ENCODE measurements at regions not wholly inside any gene's neighbourhood (a gene's known extent, or its start where the extent isn't known, plus 50 kb on each side); places are given as distances from the start of the nearest gene placed in this dataset.

GRCh38 chr2:33946193-33946592 is 347.1 kb upstream of the FAM98A start:
- H3K27ac ChIP-seq: no peak overlapping the region
- TF ChIP-seq CTCF (IDR thresholded peaks at IDR 0.05; ENCODE audit: low read depth, low read length, missing control alignments): no peak
- no peaks in the 10 kb centered on the region for H3K27me3 ChIP-seq (replicated peaks)
- no peak for DNase-seq
- no peaks in the 10 kb centered on the region for H3K36me3 ChIP-seq (replicated peaks)
- in situ Hi-C loops (cut with HindIII; ENCODE audit: low pct_ligation_motif_present, low sequenced_read_pairs): no loop called here
- H3K4me3 ChIP-seq (ENCODE audit: low read depth, low read length): no peak overlapping the region

GRCh38 chr2:33933203-33933602 is 334.1 kb upstream of the FAM98A start:
- Histone ChIP-seq H3K4me3 (ENCODE audit: low read depth, low read length) (no peak overlapping the region), H3K27ac (no peak overlapping the region), H3K36me3 (replicated peaks) (no peaks in the 10 kb centered on the region), H3K27me3 (replicated peaks) (no peaks in the 10 kb centered on the region)
- no peak for DNase-seq
- in situ Hi-C loops (cut with HindIII; ENCODE audit: low pct_ligation_motif_present, low sequenced_read_pairs): no loop called here
- no peak for TF ChIP-seq CTCF (IDR thresholded peaks at IDR 0.05; ENCODE audit: low read depth, low read length, missing control alignments)

- H3K36me3 ChIP-seq (replicated peaks): no peaks in the 10 kb centered on the region
- DNase-seq: no peak
- H3K4me3 ChIP-seq (ENCODE audit: low read depth, low read length): no peak overlapping the region
- TF ChIP-seq CTCF (IDR thresholded peaks at IDR 0.05; ENCODE audit: low read depth, low read length, missing control alignments): no peak
- in situ Hi-C loops (cut with HindIII; ENCODE audit: low pct_ligation_motif_present, low sequenced_read_pairs): no loop called here
- H3K27me3 ChIP-seq (replicated peaks): no peaks in the 10 kb centered on the region
- no peak overlapping the region for H3K27ac ChIP-seq
Observed at GRCh38 chr2:33931164-33931563, 332.1 kb upstream of the FAM98A start.

GRCh38 chr2:33929467-33929866 is 330.4 kb upstream of the FAM98A start:
- TF ChIP-seq CTCF (IDR thresholded peaks at IDR 0.05; ENCODE audit: low read depth, low read length, missing control alignments): no peak
- no peak for DNase-seq
- Histone ChIP-seq H3K27me3 (replicated peaks) (no peaks in the 10 kb centered on the region), H3K4me3 (ENCODE audit: low read depth, low read length) (no peak overlapping the region), H3K27ac (no peak overlapping the region), H3K36me3 (replicated peaks) (no peaks in the 10 kb centered on the region)
- in situ Hi-C loops (cut with HindIII; ENCODE audit: low pct_ligation_motif_present, low sequenced_read_pairs): no loop called here

GRCh38 chr2:33927756-33928155 is 328.7 kb upstream of the FAM98A start:
- H3K36me3 ChIP-seq (replicated peaks): no peaks in the 10 kb centered on the region
- H3K4me3 ChIP-seq (ENCODE audit: low read depth, low read length): no peak overlapping the region
- TF ChIP-seq CTCF (IDR thresholded peaks at IDR 0.05; ENCODE audit: low read depth, low read length, missing control alignments): no peak
- no peak overlapping the region for H3K27ac ChIP-seq
- H3K27me3 ChIP-seq (replicated peaks): no peaks in the 10 kb centered on the region
- DNase-seq: no peak
- in situ Hi-C loops (cut with HindIII; ENCODE audit: low pct_ligation_motif_present, low sequenced_read_pairs): no loop called here

- in situ Hi-C loops (cut with HindIII; ENCODE audit: low pct_ligation_motif_present, low sequenced_read_pairs): no loop called here
- no peak for TF ChIP-seq CTCF (IDR thresholded peaks at IDR 0.05; ENCODE audit: low read depth, low read length, missing control alignments)
- Histone ChIP-seq H3K4me3 (ENCODE audit: low read depth, low read length) (no peak overlapping the region), H3K36me3 (replicated peaks) (no peaks in the 10 kb centered on the region), H3K27me3 (replicated peaks) (no peaks in the 10 kb centered on the region), H3K27ac (no peak overlapping the region)
- no peak for DNase-seq
Observed at GRCh38 chr2:33925311-33925710, 326.2 kb upstream of the FAM98A start.

All from brain microvascular endothelial cell (primary cell).